ENCODE measurements at regions not wholly inside any gene's neighbourhood (a gene's known extent, or its start where the extent isn't known, plus 50 kb on each side); places are given as distances from the start of the nearest gene placed in this dataset.

DNA sequence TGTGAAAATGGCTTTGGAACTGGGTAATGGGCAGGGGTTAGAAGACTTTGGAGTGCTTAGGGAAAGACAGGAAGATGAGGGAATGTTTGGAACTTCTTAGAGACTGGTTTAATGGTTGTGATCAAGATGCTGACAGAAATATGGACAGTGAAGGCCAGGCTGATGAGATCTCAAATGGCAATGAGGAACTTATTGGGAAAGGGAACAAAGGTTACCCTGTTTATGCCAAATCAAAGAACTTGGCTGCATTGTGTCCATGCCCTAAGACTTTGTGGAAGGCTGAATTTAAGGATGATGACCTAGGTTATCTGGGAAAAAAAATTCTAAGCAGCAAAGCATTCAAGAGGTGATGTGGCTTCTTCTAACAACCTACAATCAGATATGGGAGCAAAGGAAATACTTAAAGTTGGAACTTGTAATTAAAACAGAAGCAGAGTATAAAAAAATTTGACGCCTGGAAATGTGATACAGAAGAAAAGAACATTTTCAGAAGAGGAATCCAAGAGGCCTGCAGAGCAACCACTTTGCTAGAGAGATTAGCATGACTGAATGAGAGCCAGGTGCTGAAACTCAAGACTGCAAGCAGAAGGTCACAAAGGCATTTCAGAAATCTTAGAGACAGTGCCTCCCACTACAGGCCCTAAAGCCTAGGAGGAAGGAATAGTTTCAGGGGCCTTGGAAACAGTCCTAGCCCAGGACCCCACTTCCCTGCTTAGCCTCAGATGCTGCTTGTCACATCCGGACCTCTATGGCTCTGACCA lies 65.6 kb upstream of the FLRT2 start:
- no peaks in the 10 kb centered on the region for H3K36me3 Mint-ChIP-seq
- TF ChIP-seq SMAD4 (CRISPR knock-in tag; IDR thresholded peaks at IDR 0.05) (no peak), OVOL2 (CRISPR knock-in tag; IDR thresholded peaks at IDR 0.05; ENCODE audit: borderline replicate concordance) (no peak), RELA (CRISPR knock-in tag; IDR thresholded peaks at IDR 0.05; ENCODE audit: borderline replicate concordance) (no peak), SP1 (CRISPR knock-in tag; conservative IDR thresholded peaks at IDR 0.05) (no peak), JUN (CRISPR knock-in tag; IDR thresholded peaks at IDR 0.05) (no peak), SOX15 (CRISPR knock-in tag; IDR thresholded peaks at IDR 0.05) (no peak), TEAD4 (CRISPR knock-in tag; IDR thresholded peaks at IDR 0.05) (no peak), ZNF671 (CRISPR knock-in tag; IDR thresholded peaks at IDR 0.05) (no peak), FOXP4 (CRISPR knock-in tag; IDR thresholded peaks at IDR 0.05) (no peak), ATF2 (CRISPR knock-in tag; IDR thresholded peaks at IDR 0.05; ENCODE audit: borderline replicate concordance, low read depth) (no peak), ZNF138 (CRISPR knock-in tag; conservative IDR thresholded peaks at IDR 0.05) (no peak), GTF2I (CRISPR knock-in tag; conservative IDR thresholded peaks at IDR 0.05) (no peak)
- TF ChIP-seq, protein P1, sequence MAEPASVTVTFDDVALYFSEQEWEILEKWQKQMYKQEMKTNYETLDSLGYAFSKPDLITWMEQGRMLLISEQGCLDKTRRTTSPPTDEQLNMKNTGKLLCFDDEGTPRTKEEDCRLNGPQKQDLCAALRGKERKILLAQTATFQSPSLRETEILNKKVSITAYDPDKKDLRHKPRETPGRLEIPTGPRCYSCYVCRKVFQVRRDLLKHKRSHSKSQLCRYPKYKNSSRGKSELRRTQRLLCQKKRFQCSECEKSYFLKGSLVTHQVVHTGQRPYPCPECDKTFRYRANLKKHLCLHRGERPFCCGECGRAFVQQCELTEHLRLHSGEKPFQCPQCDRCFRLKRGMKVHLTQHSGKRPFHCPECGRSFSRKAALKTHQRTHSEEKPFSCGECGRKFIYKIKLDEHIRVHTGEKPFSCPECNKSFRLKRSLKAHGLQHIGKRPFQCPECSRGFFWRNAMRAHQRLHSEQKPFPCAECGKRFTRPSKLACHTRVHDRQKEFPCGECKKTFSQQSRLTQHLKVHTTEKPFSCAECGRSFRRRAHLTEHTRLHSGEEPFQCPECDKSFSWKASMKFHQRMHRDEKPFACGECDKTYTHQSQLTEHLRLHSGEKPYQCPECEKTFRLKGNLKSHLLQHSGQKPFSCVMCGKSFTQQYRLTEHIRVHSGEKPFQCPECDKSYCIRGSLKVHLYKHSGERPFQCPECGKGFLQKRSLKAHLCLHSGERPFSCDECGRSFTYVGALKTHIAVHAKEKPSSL (CRISPR knock-in tag; conservative IDR thresholded peaks at IDR 0.05), result no peak
- TF ChIP-seq, protein P2, sequence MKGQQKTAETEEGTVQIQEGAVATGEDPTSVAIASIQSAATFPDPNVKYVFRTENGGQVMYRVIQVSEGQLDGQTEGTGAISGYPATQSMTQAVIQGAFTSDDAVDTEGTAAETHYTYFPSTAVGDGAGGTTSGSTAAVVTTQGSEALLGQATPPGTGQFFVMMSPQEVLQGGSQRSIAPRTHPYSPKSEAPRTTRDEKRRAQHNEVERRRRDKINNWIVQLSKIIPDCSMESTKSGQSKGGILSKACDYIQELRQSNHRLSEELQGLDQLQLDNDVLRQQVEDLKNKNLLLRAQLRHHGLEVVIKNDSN (CRISPR knock-in tag; IDR thresholded peaks at IDR 0.05), result no peak
- DNase-seq (ENCODE audit: low spot score) (no peak), ATAC-seq (peak; percentile 46)
- no peak overlapping the region for H3K4me3 Mint-ChIP-seq
- H3K9me3 Mint-ChIP-seq, result peaks cover 6% of the 10 kb centered on the region; the same call in 1 of the 2 replicates
- ChIA-PET CTCF (no interaction called here), POLR2A (interaction anchor here (0.6 kb wide), 1 partner anchor 373 kb away, joined by 4 read pairs; no protein-coding TSS in a partner anchor)
- peaks cover 23% of the 10 kb centered on the region for H3K4me1 Mint-ChIP-seq
- no peaks in the 10 kb centered on the region; the same call in 1 of the 2 replicates for H3K27me3 Mint-ChIP-seq (ENCODE audit: low read depth)
- H3K27ac Mint-ChIP-seq, result no peak overlapping the region

GRCh38 chr14:85466678-85467077 lies 63.3 kb upstream of the FLRT2 start:
- ChIA-PET POLR2A (no interaction called here), CTCF (no interaction called here)
- no peak for ATAC-seq
- TF ChIP-seq ESRRA (CRISPR knock-in tag; IDR thresholded peaks at IDR 0.05; ENCODE audit: borderline replicate concordance) (no peak), ZNF121 (CRISPR knock-in tag; IDR thresholded peaks at IDR 0.05) (no peak), ZNF317 (CRISPR knock-in tag; IDR thresholded peaks at IDR 0.05; ENCODE audit: borderline replicate concordance, low read depth) (no peak), NR2C2 (CRISPR knock-in tag; IDR thresholded peaks at IDR 0.05) (no peak), STAT6 (CRISPR knock-in tag; conservative IDR thresholded peaks at IDR 0.05; ENCODE audit: low read depth) (no peak)
- TF ChIP-seq, protein P3, sequence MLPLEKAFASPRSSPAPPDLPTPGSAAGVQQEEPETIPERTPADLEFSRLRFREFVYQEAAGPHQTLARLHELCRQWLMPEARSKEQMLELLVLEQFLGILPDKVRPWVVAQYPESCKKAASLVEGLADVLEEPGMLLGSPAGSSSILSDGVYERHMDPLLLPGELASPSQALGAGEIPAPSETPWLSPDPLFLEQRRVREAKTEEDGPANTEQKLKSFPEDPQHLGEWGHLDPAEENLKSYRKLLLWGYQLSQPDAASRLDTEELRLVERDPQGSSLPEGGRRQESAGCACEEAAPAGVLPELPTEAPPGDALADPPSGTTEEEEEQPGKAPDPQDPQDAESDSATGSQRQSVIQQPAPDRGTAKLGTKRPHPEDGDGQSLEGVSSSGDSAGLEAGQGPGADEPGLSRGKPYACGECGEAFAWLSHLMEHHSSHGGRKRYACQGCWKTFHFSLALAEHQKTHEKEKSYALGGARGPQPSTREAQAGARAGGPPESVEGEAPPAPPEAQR (CRISPR knock-in tag; IDR thresholded peaks at IDR 0.05), result no peak
- TF ChIP-seq, protein P1 (CRISPR knock-in tag; conservative IDR thresholded peaks at IDR 0.05), result no peak
- TF ChIP-seq, protein P4, sequence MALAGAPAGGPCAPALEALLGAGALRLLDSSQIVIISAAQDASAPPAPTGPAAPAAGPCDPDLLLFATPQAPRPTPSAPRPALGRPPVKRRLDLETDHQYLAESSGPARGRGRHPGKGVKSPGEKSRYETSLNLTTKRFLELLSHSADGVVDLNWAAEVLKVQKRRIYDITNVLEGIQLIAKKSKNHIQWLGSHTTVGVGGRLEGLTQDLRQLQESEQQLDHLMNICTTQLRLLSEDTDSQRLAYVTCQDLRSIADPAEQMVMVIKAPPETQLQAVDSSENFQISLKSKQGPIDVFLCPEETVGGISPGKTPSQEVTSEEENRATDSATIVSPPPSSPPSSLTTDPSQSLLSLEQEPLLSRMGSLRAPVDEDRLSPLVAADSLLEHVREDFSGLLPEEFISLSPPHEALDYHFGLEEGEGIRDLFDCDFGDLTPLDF (CRISPR knock-in tag; IDR thresholded peaks at IDR 0.05), result no peak
- Mint-ChIP-seq H3K4me1 (peaks cover 28% of the 10 kb centered on the region), H3K4me3 (no peak overlapping the region), H3K36me3 (no peaks in the 10 kb centered on the region), H3K27ac (no peak overlapping the region), H3K9me3 (peaks cover 6% of the 10 kb centered on the region; the same call in 1 of the 2 replicates), H3K27me3 (ENCODE audit: low read depth) (no peaks in the 10 kb centered on the region)
- no peak for DNase-seq (ENCODE audit: low spot score)

Data from WTC11 (cell line).